ENCODE measurements at regions not wholly inside any gene's neighbourhood (a gene's known extent, or its start where the extent isn't known, plus 50 kb on each side); places are given as distances from the start of the nearest gene placed in this dataset.

DNA sequence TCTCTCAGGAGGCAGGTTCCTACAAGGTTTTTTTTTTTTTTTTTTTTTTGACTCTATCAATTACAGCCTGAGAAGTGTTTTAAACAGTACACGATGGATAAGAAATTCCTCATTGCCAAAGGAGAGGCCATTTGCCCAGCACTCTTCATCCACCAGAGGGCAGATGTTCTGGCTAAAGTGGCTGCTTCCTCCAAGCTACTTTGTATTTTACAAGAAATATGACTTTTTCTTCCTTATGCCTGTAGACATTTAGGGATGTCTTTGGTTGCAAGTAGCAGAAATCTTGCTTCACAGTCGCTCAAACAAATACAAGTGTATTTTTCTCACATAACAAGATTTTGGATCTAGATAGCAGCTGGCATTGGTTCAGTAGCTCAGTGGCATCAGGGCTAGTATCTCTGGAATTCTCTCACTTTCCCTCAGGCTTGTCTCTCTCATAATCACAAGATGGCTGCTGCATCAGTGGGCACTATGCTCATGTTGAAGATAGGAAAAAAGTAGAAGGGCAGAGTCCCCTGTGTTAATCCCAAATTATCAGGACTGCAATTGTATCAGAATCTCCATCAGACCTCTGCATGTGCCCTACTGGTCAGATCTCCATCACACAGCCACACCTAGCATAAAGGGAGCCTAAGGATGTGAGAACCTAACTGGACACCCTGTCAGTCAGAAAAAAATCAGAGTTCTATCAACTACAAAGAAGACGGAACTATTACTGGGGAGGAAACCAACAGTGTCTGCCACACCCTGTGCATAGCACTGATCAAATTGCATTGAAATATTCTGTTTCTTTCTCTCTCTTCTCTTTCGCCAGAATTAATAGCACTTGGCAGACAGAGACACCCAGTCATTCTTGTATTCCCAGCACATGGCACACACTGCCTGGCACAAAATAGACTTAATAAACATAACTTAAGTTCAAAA, 138.9 kb upstream of the COL8A1 start:
- DNase-seq (ENCODE audit: low read depth, low spot score), result peak; percentile 73
- H3K4me3 ChIP-seq (ENCODE audit: low read depth, low read length), result no peak overlapping the region
- in situ Hi-C loops (cut with HindIII; ENCODE audit: low sequenced_read_pairs), result no loop called here
- TF ChIP-seq, protein P1, sequence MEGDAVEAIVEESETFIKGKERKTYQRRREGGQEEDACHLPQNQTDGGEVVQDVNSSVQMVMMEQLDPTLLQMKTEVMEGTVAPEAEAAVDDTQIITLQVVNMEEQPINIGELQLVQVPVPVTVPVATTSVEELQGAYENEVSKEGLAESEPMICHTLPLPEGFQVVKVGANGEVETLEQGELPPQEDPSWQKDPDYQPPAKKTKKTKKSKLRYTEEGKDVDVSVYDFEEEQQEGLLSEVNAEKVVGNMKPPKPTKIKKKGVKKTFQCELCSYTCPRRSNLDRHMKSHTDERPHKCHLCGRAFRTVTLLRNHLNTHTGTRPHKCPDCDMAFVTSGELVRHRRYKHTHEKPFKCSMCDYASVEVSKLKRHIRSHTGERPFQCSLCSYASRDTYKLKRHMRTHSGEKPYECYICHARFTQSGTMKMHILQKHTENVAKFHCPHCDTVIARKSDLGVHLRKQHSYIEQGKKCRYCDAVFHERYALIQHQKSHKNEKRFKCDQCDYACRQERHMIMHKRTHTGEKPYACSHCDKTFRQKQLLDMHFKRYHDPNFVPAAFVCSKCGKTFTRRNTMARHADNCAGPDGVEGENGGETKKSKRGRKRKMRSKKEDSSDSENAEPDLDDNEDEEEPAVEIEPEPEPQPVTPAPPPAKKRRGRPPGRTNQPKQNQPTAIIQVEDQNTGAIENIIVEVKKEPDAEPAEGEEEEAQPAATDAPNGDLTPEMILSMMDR (IDR thresholded peaks at IDR 0.05; ENCODE audit: low read depth, low read length), result peak; percentile 88

GRCh38 chr3:99498550-99499234, 139.7 kb upstream of the COL8A1 start:
- in situ Hi-C loops (cut with HindIII; ENCODE audit: low sequenced_read_pairs), result no loop called here
- TF ChIP-seq, protein P1 (IDR thresholded peaks at IDR 0.05; ENCODE audit: low read depth, low read length), result peak; percentile 2
- H3K4me3 ChIP-seq (ENCODE audit: low read depth, low read length), result no peak overlapping the region
- peak; percentile 49 for DNase-seq (ENCODE audit: low read depth, low spot score)

GRCh38 chr3:99487894-99488293, 150.5 kb upstream of the COL8A1 start:
- TF ChIP-seq, protein P1 (IDR thresholded peaks at IDR 0.05; ENCODE audit: low read depth, low read length), result no peak
- no peak overlapping the region for H3K4me3 ChIP-seq (ENCODE audit: low read depth, low read length)
- DNase-seq (ENCODE audit: low read depth, low spot score), result no peak
- in situ Hi-C loops (cut with HindIII; ENCODE audit: low sequenced_read_pairs), result no loop called here

- TF ChIP-seq, protein P1 (IDR thresholded peaks at IDR 0.05; ENCODE audit: low read depth, low read length), result no peak
- no peak for DNase-seq (ENCODE audit: low read depth, low spot score)
- H3K4me3 ChIP-seq (ENCODE audit: low read depth, low read length), result no peak overlapping the region
- in situ Hi-C loops (cut with HindIII; ENCODE audit: low sequenced_read_pairs), result no loop called here
Measured at GRCh38 chr3:99485286-99485685, 153.1 kb upstream of the COL8A1 start.

- in situ Hi-C loops (cut with HindIII; ENCODE audit: low sequenced_read_pairs), result no loop called here
- TF ChIP-seq, protein P1 (IDR thresholded peaks at IDR 0.05; ENCODE audit: low read depth, low read length), result no peak
- peak; percentile 77 for DNase-seq (ENCODE audit: low read depth, low spot score)
- no peak overlapping the region for H3K4me3 ChIP-seq (ENCODE audit: low read depth, low read length)
Measured at GRCh38 chr3:99484871-99485270, 153.5 kb upstream of the COL8A1 start.

DNA sequence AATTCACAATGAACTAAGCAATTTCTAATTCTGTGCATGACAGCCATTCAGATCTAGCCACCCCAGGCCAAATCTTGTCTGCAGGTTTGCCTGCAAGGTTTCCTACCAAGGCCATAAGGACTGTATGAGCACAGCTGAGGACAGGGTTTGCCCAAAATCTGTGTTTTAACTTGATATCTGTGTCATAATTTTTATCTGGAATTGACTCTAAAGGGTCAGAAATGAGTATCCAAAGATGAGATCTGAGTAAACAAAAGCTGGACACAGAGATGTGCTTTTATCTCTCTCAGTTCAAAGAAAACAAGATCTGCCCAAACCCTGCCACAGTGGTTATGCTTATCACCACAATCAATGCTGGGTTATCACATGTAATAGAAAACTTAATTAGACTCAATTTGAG, 154.6 kb upstream of the COL8A1 start:
- in situ Hi-C loops (cut with HindIII; ENCODE audit: low sequenced_read_pairs), result no loop called here
- H3K4me3 ChIP-seq (ENCODE audit: low read depth, low read length), result no peak overlapping the region
- TF ChIP-seq, protein P1 (IDR thresholded peaks at IDR 0.05; ENCODE audit: low read depth, low read length), result no peak

More for the DNA sequence above, 154.6 kb upstream of the COL8A1 start:
- DNase-seq (ENCODE audit: low read depth, low spot score), result no peak
